ENCODE measurements at regions not wholly inside any gene's neighbourhood (a gene's known extent, or its start where the extent isn't known, plus 50 kb on each side); places are given as distances from the start of the nearest gene placed in this dataset.
"Not testable (repeated sequence)": the region's sequence is repeated elsewhere in the genome, so short reads cannot be mapped to it uniquely, and the experiment has no call there.

DNA sequence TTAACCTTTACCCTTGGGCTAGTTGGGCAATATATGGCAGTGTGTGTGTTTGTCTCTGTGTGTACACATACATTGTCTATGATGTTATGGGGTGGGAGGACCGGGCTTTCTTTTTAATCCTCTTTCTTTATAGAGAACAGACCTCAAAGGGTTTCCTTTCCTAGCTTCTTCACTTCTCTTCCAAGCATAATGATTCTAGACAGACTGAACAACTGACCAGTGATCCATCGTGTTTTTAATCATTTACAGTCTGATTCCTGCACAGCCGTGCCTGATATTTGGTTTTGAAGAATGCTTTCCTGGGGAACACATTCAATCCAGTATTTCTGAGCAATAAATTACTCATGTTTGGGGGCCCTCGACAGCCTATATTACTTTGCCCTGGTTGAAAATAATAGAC lies 481.1 kb upstream of the DCN start:
- ATAC-seq (replicated peaks in 1 of 2) (no peak), DNase-seq (no peak)
- Mint-ChIP-seq H3K4me3 (no peak overlapping the region), H3K9me3 (peaks cover under 1 to 4% of the 10 kb centered on the region in 2 donors), H3K27me3 (ENCODE audit: low read depth) (no peaks in the 10 kb centered on the region), H3K36me3 (ENCODE audit: insufficient read depth in 2 of 2) (peaks cover 3% of the 10 kb centered on the region in 2 donors), H3K27ac (no peak overlapping the region), H3K4me1 (ENCODE audit: low read depth) (peaks cover 25% of the 10 kb centered on the region)

GRCh38 chr12:91663310-91663709 lies 480.7 kb upstream of the DCN start:
- peaks cover 0 to 2% of the 10 kb centered on the region in 2 donors for H3K9me3 Mint-ChIP-seq
- no peak overlapping the region for H3K27ac Mint-ChIP-seq
- ATAC-seq (replicated peaks in 1 of 2) (no peak), DNase-seq (no peak)
- H3K4me1 Mint-ChIP-seq (ENCODE audit: low read depth): peaks cover 24% of the 10 kb centered on the region
- no peaks in the 10 kb centered on the region for H3K27me3 Mint-ChIP-seq (ENCODE audit: low read depth)
- peaks cover under 1 to 3% of the 10 kb centered on the region in 2 donors for H3K36me3 Mint-ChIP-seq (ENCODE audit: insufficient read depth in 2 of 2)
- H3K4me3 Mint-ChIP-seq: no peak overlapping the region

DNA sequence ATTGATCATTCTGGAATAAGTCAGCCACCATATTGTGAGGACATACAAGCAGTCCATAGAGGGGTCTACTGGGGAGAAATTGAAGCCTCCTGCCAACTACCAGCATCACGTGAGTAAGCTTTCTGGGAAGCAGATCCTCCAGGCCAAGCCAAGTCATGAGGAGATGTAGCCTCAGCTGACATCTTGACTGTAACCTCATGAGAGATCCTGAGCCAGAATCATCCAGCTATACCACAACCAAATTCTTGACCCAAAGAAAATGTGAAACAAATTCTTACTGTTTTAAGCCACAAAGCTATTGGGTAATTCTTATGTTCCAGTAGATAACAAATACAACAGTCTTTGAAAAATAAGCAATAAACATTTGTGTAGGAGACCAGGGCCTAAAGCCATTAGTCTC lies 479.4 kb upstream of the DCN start:
- H3K4me3 Mint-ChIP-seq: no peak overlapping the region

GRCh38 chr12:91657032-91657431 lies 474.4 kb upstream of the DCN start:
- H3K27ac Mint-ChIP-seq: no peak overlapping the region
- no peaks in the 10 kb centered on the region for H3K4me1 Mint-ChIP-seq (ENCODE audit: low read depth)
- no peak overlapping the region for H3K4me3 Mint-ChIP-seq
- no peaks in the 10 kb centered on the region for H3K27me3 Mint-ChIP-seq (ENCODE audit: low read depth)
- H3K36me3 Mint-ChIP-seq (ENCODE audit: insufficient read depth in 2 of 2): no peaks in the 10 kb centered on the region
- H3K9me3 Mint-ChIP-seq: no peaks in the 10 kb centered on the region
- DNase-seq (no peak), ATAC-seq (replicated peaks in 1 of 2) (no peak)

More for the DNA sequence above, 479.4 kb upstream of the DCN start:
- Mint-ChIP-seq H3K27me3 (ENCODE audit: low read depth) (no peaks in the 10 kb centered on the region), H3K27ac (no peak overlapping the region), H3K36me3 (ENCODE audit: insufficient read depth in 2 of 2) (peaks cover 0 to 3% of the 10 kb centered on the region in 2 donors), H3K9me3 (peaks cover 0 to 2% of the 10 kb centered on the region in 2 donors), H3K4me1 (ENCODE audit: low read depth) (peaks cover 11% of the 10 kb centered on the region)
- DNase-seq: no peak
- no peak for ATAC-seq (replicated peaks in 1 of 2)

- no peaks in the 10 kb centered on the region for H3K27me3 Mint-ChIP-seq (ENCODE audit: low read depth)
- DNase-seq: no peak
- no peaks in the 10 kb centered on the region for H3K4me1 Mint-ChIP-seq (ENCODE audit: low read depth)
- no peak overlapping the region for H3K27ac Mint-ChIP-seq
- H3K9me3 Mint-ChIP-seq: peaks cover 0 to 3% of the 10 kb centered on the region in 2 donors
- no peaks in the 10 kb centered on the region for H3K36me3 Mint-ChIP-seq (ENCODE audit: insufficient read depth in 2 of 2)
- ATAC-seq (replicated peaks in 1 of 2): no peak
- H3K4me3 Mint-ChIP-seq: no peak overlapping the region
These were observed 473.3 kb upstream of the DCN start for GRCh38 chr12:91655966-91656365.

- no peak for DNase-seq
- no peak for ATAC-seq (replicated peaks in 1 of 2)
- no peaks in the 10 kb centered on the region for H3K27me3 Mint-ChIP-seq (ENCODE audit: low read depth)
- H3K9me3 Mint-ChIP-seq: peaks cover 0 to 3% of the 10 kb centered on the region in 2 donors
- H3K27ac Mint-ChIP-seq: no peak overlapping the region
- no peaks in the 10 kb centered on the region for H3K4me1 Mint-ChIP-seq (ENCODE audit: low read depth)
- no peak overlapping the region for H3K4me3 Mint-ChIP-seq
- H3K36me3 Mint-ChIP-seq (ENCODE audit: insufficient read depth in 2 of 2): no peaks in the 10 kb centered on the region
These were observed 471.5 kb upstream of the DCN start for GRCh38 chr12:91654087-91654486.

GRCh38 chr12:91651728-91652127 lies 469.1 kb upstream of the DCN start:
- ATAC-seq (replicated peaks in 1 of 2) (no peak), DNase-seq (no peak)
- H3K27ac Mint-ChIP-seq: no peak overlapping the region
- peaks cover 0 to 3% of the 10 kb centered on the region in 2 donors for H3K9me3 Mint-ChIP-seq
- H3K4me1 Mint-ChIP-seq (ENCODE audit: low read depth): no peaks in the 10 kb centered on the region
- H3K36me3 Mint-ChIP-seq (ENCODE audit: insufficient read depth in 2 of 2): peaks cover 0 to 2% of the 10 kb centered on the region in 2 donors
- H3K4me3 Mint-ChIP-seq: no peak overlapping the region
- no peaks in the 10 kb centered on the region for H3K27me3 Mint-ChIP-seq (ENCODE audit: low read depth)

- Mint-ChIP-seq H3K4me1 (ENCODE audit: low read depth) (no peaks in the 10 kb centered on the region), H3K27me3 (ENCODE audit: low read depth) (no peaks in the 10 kb centered on the region), H3K4me3 (no peak overlapping the region), H3K27ac (no peak overlapping the region), H3K36me3 (ENCODE audit: insufficient read depth in 2 of 2) (peaks cover 0 to 2% of the 10 kb centered on the region in 2 donors), H3K9me3 (no peaks in the 10 kb centered on the region)
- DNase-seq (no peak), ATAC-seq (replicated peaks in 1 of 2) (no peak)
These were observed 461.1 kb upstream of the DCN start for GRCh38 chr12:91643763-91644162.

- ATAC-seq (replicated peaks in 1 of 2) (no peak), DNase-seq (no peak)
- Mint-ChIP-seq H3K36me3 (ENCODE audit: insufficient read depth in 2 of 2) (no peaks in the 10 kb centered on the region), H3K9me3 (no peaks in the 10 kb centered on the region), H3K27me3 (ENCODE audit: low read depth) (no peaks in the 10 kb centered on the region), H3K27ac (no peak overlapping the region), H3K4me1 (ENCODE audit: low read depth) (peaks cover 8% of the 10 kb centered on the region), H3K4me3 (no peak overlapping the region)
These were observed 457.4 kb upstream of the DCN start for GRCh38 chr12:91640021-91640420.

DNA sequence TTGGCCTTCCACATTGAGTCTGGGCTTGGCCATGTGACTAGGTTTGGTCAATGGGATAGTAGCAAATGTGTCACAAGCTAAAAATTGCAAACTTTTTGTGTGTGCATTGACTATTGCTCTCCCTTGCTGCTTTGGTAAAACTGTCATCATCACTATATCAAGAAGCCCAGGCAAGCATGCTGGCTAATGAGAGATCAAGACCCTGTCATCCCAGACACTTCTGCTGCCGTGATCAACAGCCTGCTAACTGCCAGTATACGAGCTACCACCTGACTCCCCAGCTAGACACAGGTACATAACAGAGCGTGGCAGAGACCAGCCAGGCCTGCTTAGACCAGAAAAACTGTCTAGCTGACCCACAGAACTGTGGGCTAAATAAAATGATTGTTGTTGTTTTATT lies 456.7 kb upstream of the DCN start:
- H3K27ac Mint-ChIP-seq: no peak overlapping the region
- no peak overlapping the region for H3K4me3 Mint-ChIP-seq

DNA sequence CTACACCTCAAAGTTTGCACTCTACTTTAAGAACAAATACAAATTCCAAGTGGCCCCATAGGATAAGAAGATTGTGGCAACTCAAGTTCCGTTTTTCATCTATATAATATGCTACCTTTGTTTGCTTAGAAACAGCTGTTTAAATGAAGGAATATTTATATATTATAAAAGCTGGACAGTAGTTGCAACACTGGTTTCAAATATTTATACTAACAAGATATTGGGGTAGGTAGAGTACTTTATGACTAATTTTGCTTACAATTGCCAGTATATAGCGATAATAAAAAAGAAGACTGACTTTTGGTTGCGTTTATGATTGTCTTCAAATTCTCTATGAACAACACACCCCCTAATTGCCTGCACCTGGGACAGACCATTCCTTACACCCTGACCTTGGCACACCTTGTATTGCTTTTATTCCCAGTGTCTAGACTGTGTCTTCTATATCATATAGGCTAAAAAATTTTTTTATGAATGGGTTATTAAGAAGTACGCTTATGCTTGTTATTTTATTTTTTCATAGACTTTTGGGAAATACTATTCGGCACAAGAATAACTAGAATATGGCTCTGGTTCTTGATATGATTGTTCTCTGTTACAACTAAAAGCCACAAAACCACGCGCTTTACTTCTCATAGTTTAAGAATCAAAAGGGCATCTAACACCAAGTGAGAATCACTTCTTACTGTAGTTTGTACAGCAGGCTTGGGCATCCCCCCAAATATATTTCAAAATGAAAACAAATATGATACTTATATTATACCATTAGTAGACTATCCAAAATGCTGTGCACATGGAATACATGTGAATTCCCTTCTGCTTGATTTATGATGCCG lies 455.4 kb upstream of the DCN start:
- H3K27ac Mint-ChIP-seq: no peak overlapping the region
- H3K4me1 Mint-ChIP-seq (ENCODE audit: low read depth): peaks cover 10% of the 10 kb centered on the region
- peaks cover 0 to 1% of the 10 kb centered on the region in 2 donors for H3K9me3 Mint-ChIP-seq
- H3K27me3 Mint-ChIP-seq (ENCODE audit: low read depth): no peaks in the 10 kb centered on the region
- ATAC-seq (replicated peaks in 1 of 2): no peak
- H3K4me3 Mint-ChIP-seq: no peak overlapping the region
- no peak for DNase-seq
- no peaks in the 10 kb centered on the region for H3K36me3 Mint-ChIP-seq (ENCODE audit: insufficient read depth in 2 of 2)

More for the DNA sequence above, 456.7 kb upstream of the DCN start:
- Mint-ChIP-seq H3K9me3 (no peaks in the 10 kb centered on the region), H3K27me3 (ENCODE audit: low read depth) (no peaks in the 10 kb centered on the region), H3K4me1 (ENCODE audit: low read depth) (peaks cover 10% of the 10 kb centered on the region), H3K36me3 (ENCODE audit: insufficient read depth in 2 of 2) (no peaks in the 10 kb centered on the region)
- no peak for ATAC-seq (replicated peaks in 1 of 2)
- DNase-seq: no peak

DNA sequence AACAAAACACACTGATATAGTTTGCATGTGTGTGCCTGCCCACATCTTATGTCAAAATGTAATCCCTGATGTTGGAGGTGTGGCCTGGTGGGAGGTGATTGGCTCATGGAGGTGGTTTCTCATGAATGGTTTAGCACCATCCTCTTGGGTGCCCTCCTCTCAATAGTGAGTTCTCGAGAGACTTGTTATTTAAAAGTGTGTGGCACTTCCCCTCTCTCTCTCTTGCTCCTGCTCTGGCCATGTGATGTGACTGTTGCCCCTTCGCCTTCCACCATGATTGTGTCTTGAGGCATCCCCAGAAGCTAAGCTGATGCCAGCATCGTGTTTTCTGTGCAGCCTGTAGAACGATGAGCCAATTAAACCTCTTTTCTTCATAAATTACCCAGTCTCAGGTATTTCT lies 454.1 kb upstream of the DCN start:
- Mint-ChIP-seq H3K36me3 (ENCODE audit: insufficient read depth in 2 of 2) (no peaks in the 10 kb centered on the region), H3K9me3 (peaks cover 0 to 1% of the 10 kb centered on the region in 2 donors), H3K27ac (no peak overlapping the region), H3K27me3 (ENCODE audit: low read depth) (no peaks in the 10 kb centered on the region), H3K4me1 (ENCODE audit: low read depth) (peaks cover 10% of the 10 kb centered on the region), H3K4me3 (no peak overlapping the region)
- DNase-seq (no peak), ATAC-seq (replicated peaks in 1 of 2) (no peak)

GRCh38 chr12:91634386-91634713 lies 451.7 kb upstream of the DCN start:
- H3K27me3 Mint-ChIP-seq (ENCODE audit: low read depth); H3K9me3 Mint-ChIP-seq; H3K27ac Mint-ChIP-seq; H3K4me3 Mint-ChIP-seq; H3K36me3 Mint-ChIP-seq (ENCODE audit: insufficient read depth in 2 of 2); DNase-seq; ATAC-seq (replicated peaks in 1 of 2): not testable (repeated sequence)
- H3K4me1 Mint-ChIP-seq (ENCODE audit: low read depth): peaks cover 10% of the 10 kb centered on the region

Data from activated T-cell treated with anti-CD3 and anti-CD28 coated beads, Interleukin-2, amount 50 U/mL, for 72 hours (primary cell).